NCI-H1105 treated with DMSO at 0.1 percent for 48 hours (cell line): ENCODE measurements at regions not wholly inside any gene's neighbourhood (a gene's known extent, or its start where the extent isn't known, plus 50 kb on each side); places are given as distances from the start of the nearest gene placed in this dataset.

Experiments used
- DNase-seq: peaks from one replicate; lab custom pipeline; 2025; lab: John Stamatoyannopoulos, UW

GRCh38 chr6:160899671-160900430 lies 91.7 kb upstream of the MAP3K4 start:
- no peak for DNase-seq

GRCh38 chr6:160911949-160912348 lies 79.6 kb upstream of the MAP3K4 start:
- DNase-seq, result no peak

GRCh38 chr6:160912411-160912810 lies 79.2 kb upstream of the MAP3K4 start:
- DNase-seq, result no peak

GRCh38 chr6:160917572-160917971 lies 74.0 kb upstream of the MAP3K4 start:
- no peak for DNase-seq

GRCh38 chr6:160919723-160920440 lies 71.7 kb upstream of the MAP3K4 start:
- no peak for DNase-seq

- no peak for DNase-seq
These were observed 70.5 kb upstream of the MAP3K4 start for GRCh38 chr6:160921095-160921494.

- no peak for DNase-seq
These were observed 65.0 kb upstream of the MAP3K4 start for GRCh38 chr6:160926281-160927276.

GRCh38 chr6:160927416-160927815 lies 64.2 kb upstream of the MAP3K4 start:
- DNase-seq, result no peak

- no peak for DNase-seq
These were observed 62.2 kb upstream of the MAP3K4 start for GRCh38 chr6:160929361-160929760.

GRCh38 chr6:160929831-160930230 lies 61.7 kb upstream of the MAP3K4 start:
- DNase-seq, result no peak

- DNase-seq, result peak; percentile 70
These were observed 60.8 kb upstream of the MAP3K4 start for GRCh38 chr6:160930547-160931377.

- no peak for DNase-seq
These were observed 59.9 kb upstream of the MAP3K4 start for GRCh38 chr6:160931378-160932310.

- no peak for DNase-seq
These were observed 58.3 kb upstream of the MAP3K4 start for GRCh38 chr6:160933256-160933655.

- no peak for DNase-seq
These were observed 57.4 kb upstream of the MAP3K4 start for GRCh38 chr6:160934157-160934556.

- DNase-seq, result no peak
These were observed 51.4 kb upstream of the MAP3K4 start for GRCh38 chr6:160940197-160940596.
